ENCODE measurements at regions not wholly inside any gene's neighbourhood (a gene's known extent, or its start where the extent isn't known, plus 50 kb on each side); places are given as distances from the start of the nearest gene placed in this dataset.

DNA sequence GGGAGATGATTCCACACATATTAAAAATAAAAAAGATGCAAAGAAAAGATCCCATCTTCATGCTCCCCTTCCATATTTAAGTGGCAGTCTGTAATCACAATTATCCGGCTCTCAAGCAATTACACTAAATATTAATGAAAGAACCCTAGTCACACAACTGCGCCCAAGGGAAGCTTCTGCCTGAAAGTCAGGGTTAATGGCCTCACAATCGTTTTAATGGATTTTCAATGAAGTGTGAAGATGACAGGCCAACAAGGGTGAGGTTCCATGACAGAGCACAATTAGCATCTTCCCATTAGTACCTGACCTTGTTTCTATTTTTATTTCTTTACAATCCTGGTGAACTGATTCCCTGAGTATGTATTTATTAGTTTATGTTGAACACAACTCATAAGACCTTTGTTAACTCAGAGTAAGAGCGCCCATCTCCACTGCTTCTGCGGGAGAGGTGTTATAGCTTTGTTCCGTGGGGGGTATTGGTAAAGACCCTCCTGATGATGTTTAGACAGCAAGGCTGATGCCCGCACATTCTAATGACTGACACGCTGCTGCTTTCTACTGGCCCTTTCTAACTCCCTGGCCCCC is 80.9 kb downstream of the IER5 start:
- BruUV-seq (replicated peaks) = no TSS peak
- no peak overlapping the region for H3K27ac Mint-ChIP-seq (ENCODE audit: unreplicated experiment)
- no peaks in the 10 kb centered on the region for H3K4me1 Mint-ChIP-seq (ENCODE audit: low read depth, unreplicated experiment)
- H3K4me3 Mint-ChIP-seq (ENCODE audit: low read depth, unreplicated experiment) = no peak overlapping the region
- no peak for TF ChIP-seq CTCF (IDR thresholded peaks at IDR 0.05; ENCODE audit: unreplicated experiment)
- no peak for DNase-seq
- intact Hi-C loops (cut with micrococcal nuclease; ENCODE audit: unreplicated experiment) = loop anchor here (5.0 kb wide), 2 partner anchors 217 to 652 kb away; no protein-coding TSS in a partner anchor
- H3K27me3 Mint-ChIP-seq (ENCODE audit: unreplicated experiment) = peaks cover 50% of the 10 kb centered on the region
- no peaks in the 10 kb centered on the region for H3K36me3 Mint-ChIP-seq (ENCODE audit: insufficient read depth, unreplicated experiment)
- peaks cover 4% of the 10 kb centered on the region for H3K9me3 Mint-ChIP-seq (ENCODE audit: low read depth, unreplicated experiment)
- CTCF ChIA-PET = interaction anchor here (2.6 kb wide), 1 partner anchor 288 kb away, joined by 18 read pairs; no protein-coding TSS in a partner anchor

GRCh38 chr1:181170194-181170593 is 81.7 kb downstream of the IER5 start:
- no peak for DNase-seq
- peaks cover 4% of the 10 kb centered on the region for H3K9me3 Mint-ChIP-seq (ENCODE audit: low read depth, unreplicated experiment)
- no peak for TF ChIP-seq CTCF (IDR thresholded peaks at IDR 0.05; ENCODE audit: unreplicated experiment)
- BruUV-seq (replicated peaks) = no TSS peak
- no peaks in the 10 kb centered on the region for H3K4me1 Mint-ChIP-seq (ENCODE audit: low read depth, unreplicated experiment)
- no peak overlapping the region for H3K4me3 Mint-ChIP-seq (ENCODE audit: low read depth, unreplicated experiment)
- CTCF ChIA-PET = no interaction called here
- H3K27me3 Mint-ChIP-seq (ENCODE audit: unreplicated experiment) = peaks cover 59% of the 10 kb centered on the region
- no peak overlapping the region for H3K27ac Mint-ChIP-seq (ENCODE audit: unreplicated experiment)
- intact Hi-C loops (cut with micrococcal nuclease; ENCODE audit: unreplicated experiment) = no loop called here
- no peaks in the 10 kb centered on the region for H3K36me3 Mint-ChIP-seq (ENCODE audit: insufficient read depth, unreplicated experiment)

- Mint-ChIP-seq H3K9me3 (ENCODE audit: low read depth, unreplicated experiment) (peaks cover 4% of the 10 kb centered on the region), H3K27ac (ENCODE audit: unreplicated experiment) (no peak overlapping the region), H3K4me3 (ENCODE audit: low read depth, unreplicated experiment) (no peak overlapping the region), H3K36me3 (ENCODE audit: insufficient read depth, unreplicated experiment) (no peaks in the 10 kb centered on the region), H3K27me3 (ENCODE audit: unreplicated experiment) (peaks cover 76% of the 10 kb centered on the region), H3K4me1 (ENCODE audit: low read depth, unreplicated experiment) (no peaks in the 10 kb centered on the region)
- intact Hi-C loops (cut with micrococcal nuclease; ENCODE audit: unreplicated experiment) = no loop called here
- DNase-seq = no peak
- no peak for TF ChIP-seq CTCF (IDR thresholded peaks at IDR 0.05; ENCODE audit: unreplicated experiment)
- no TSS peak for BruUV-seq (replicated peaks)
- CTCF ChIA-PET = no interaction called here
Observed at GRCh38 chr1:181172082-181172481, 83.6 kb downstream of the IER5 start.

- Mint-ChIP-seq H3K36me3 (ENCODE audit: insufficient read depth, unreplicated experiment) (no peaks in the 10 kb centered on the region), H3K27ac (ENCODE audit: unreplicated experiment) (no peak overlapping the region), H3K9me3 (ENCODE audit: low read depth, unreplicated experiment) (peaks cover 4% of the 10 kb centered on the region), H3K27me3 (ENCODE audit: unreplicated experiment) (peaks cover 80% of the 10 kb centered on the region), H3K4me3 (ENCODE audit: low read depth, unreplicated experiment) (no peak overlapping the region), H3K4me1 (ENCODE audit: low read depth, unreplicated experiment) (no peaks in the 10 kb centered on the region)
- BruUV-seq (replicated peaks) = no TSS peak
- intact Hi-C loops (cut with micrococcal nuclease; ENCODE audit: unreplicated experiment) = no loop called here
- CTCF ChIA-PET = interaction anchor here (0.7 kb wide), 1 partner anchor 79 kb away, joined by 3 read pairs; no protein-coding TSS in a partner anchor
- no peak for DNase-seq
- TF ChIP-seq CTCF (IDR thresholded peaks at IDR 0.05; ENCODE audit: unreplicated experiment) = no peak
Observed at GRCh38 chr1:181173761-181174447, 85.4 kb downstream of the IER5 start.
